K562 (cell line): ENCODE measurements at regions not wholly inside any gene's neighbourhood (a gene's known extent, or its start where the extent isn't known, plus 50 kb on each side); places are given as distances from the start of the nearest gene placed in this dataset.

ENCODE experiments used
- ATAC-seq: fragments of 200-7000 bp; cut with Tn5 transposase; 3 replicates; pipeline ENCODE4 v1.9.1; 2020; ENCODE audit warnings: moderate library complexity
- BruUV-seq: library from RNA; stranded (reverse); fragments of 400-500 nt; replicated peaks from 2 replicates; lab custom pipeline; 2021; lab: Mats Ljungman, UMichigan
- CTCF ChIA-PET: fragments of 300-600 bp; formaldehyde crosslinking; extraction: SDS; loops from one replicate; lab custom pipeline; 2021; ENCODE audit warnings: low intra/inter-chr PET ratio; lab: Yijun Ruan, JAX
- POLR2A ChIA-PET: fragments of 300-600, 350-650 bp; sonication (Branson Sonifier 250); formaldehyde crosslinking; extraction: SDS; loops from one replicate; lab custom pipeline; 2021; ENCODE audit warnings: antibody characterized with exemption, inconsistent platforms; lab: Yijun Ruan, JAX
- DNase-seq, 4 experiments: peaks; one replicate each; pipeline versions ENCODE4 v3.0.0 to v3.0.0-alpha.2; 2011 to 2018; ENCODE audit warnings: low spot score in 3 of 4, mixed read lengths in 3 of 4; ENCODE audit errors: extremely low read depth in 1 of 4
- FAIRE-seq: peaks from 2 replicates; lab custom pipeline; 2011; peaks lifted over from hg19 to GRCh38; lab: Jason Lieb, UNC
- H2AFZ ChIP-seq: 2 replicates; pipeline ENCODE4 v1.6.0; 2011; ENCODE audit warnings: low read depth, low read length, control low read depth, inconsistent platforms
- H3K27ac ChIP-seq: fragments of 200-600 bp; 3 replicates; pipeline ENCODE4 v1.8.0; 2011; ENCODE audit warnings: low read depth, mild to moderate bottlenecking, control low read depth, inconsistent platforms, low read length, moderate library complexity, mixed read lengths; ENCODE audit errors: extremely low read depth
- H3K27me3 ChIP-seq, 2 experiments: fragments of 300-600 bp in 1 of 2; 2 replicates in 1 of 2; 3 replicates in 1 of 2; pipeline versions ENCODE4 v1.6.0 to v1.8.0; 2011; ENCODE audit warnings: inconsistent platforms in 2 of 2, low read length in 2 of 2, mild to moderate bottlenecking in 1 of 2, mixed read lengths in 1 of 2, moderate library complexity in 1 of 2; ENCODE audit not compliant: control insufficient read depth in 2 of 2, insufficient read depth in 2 of 2
- H3K36me3 ChIP-seq: fragments of 300-600 bp; 3 replicates; pipeline ENCODE4 v1.8.0; 2011; ENCODE audit warnings: mild to moderate bottlenecking, low read length, inconsistent platforms; ENCODE audit not compliant: control insufficient read depth, insufficient read depth
- H3K4me1 ChIP-seq, 2 experiments: fragments of 200-600 bp in 1 of 2; replicated peaks in 1 of 2; 2 replicates in 1 of 2; 3 replicates in 1 of 2; pipeline versions ENCODE4 v1.5.1 to v1.8.0; 2011; ENCODE audit warnings: inconsistent platforms in 2 of 2, low read length in 2 of 2, mild to moderate bottlenecking in 1 of 2, mixed read lengths in 1 of 2, moderate library complexity in 1 of 2; ENCODE audit not compliant: control insufficient read depth in 2 of 2, insufficient read depth in 2 of 2
- H3K4me2 ChIP-seq: 2 replicates; pipeline ENCODE4 v1.6.1; 2011; ENCODE audit warnings: low read length, control low read depth, inconsistent platforms, mixed read lengths; ENCODE audit not compliant: insufficient read depth
- H3K4me3 ChIP-seq: fragments of 200-600 bp; sonication (generic), shearing (Covaris generic); 2 replicates; pipeline ENCODE4 v1.5.1; 2016; ENCODE audit warnings: control low read depth, inconsistent platforms
- H3K79me2 ChIP-seq: fragments of 200-600 bp; 3 replicates; pipeline ENCODE4 v1.8.0; 2011; ENCODE audit warnings: low read length, inconsistent platforms; ENCODE audit not compliant: control insufficient read depth, insufficient read depth
- H3K9ac ChIP-seq, 2 experiments: 2 replicates each; pipeline versions ENCODE4 v1.6.0 to v1.6.1; 2011; ENCODE audit warnings: low read depth in 2 of 2, low read length in 2 of 2, control low read depth in 1 of 2, inconsistent platforms in 1 of 2, mild to moderate bottlenecking in 1 of 2, mixed read lengths in 1 of 2; ENCODE audit not compliant: insufficient read depth in 1 of 2
- H3K9me1 ChIP-seq: one replicate; pipeline ENCODE4 v1.6.0; 2011; ENCODE audit warnings: inconsistent platforms, mild to moderate bottlenecking, low read length, moderate library complexity; ENCODE audit not compliant: control insufficient read depth, insufficient read depth
- H3K9me3 ChIP-seq: replicated peaks from 2 replicates; pipeline ENCODE4 v1.5.1; 2011; ENCODE audit warnings: low read depth, low read length, inconsistent platforms; ENCODE audit not compliant: control insufficient read depth, insufficient read depth
- H4K20me1 ChIP-seq: replicated peaks from 2 replicates; pipeline ENCODE4 v1.6.1; 2011; ENCODE audit warnings: low read length, inconsistent platforms, mixed read lengths; ENCODE audit not compliant: control insufficient read depth, insufficient read depth
- HDAC8 ChIP-seq: fragments of 450-650 bp; IDR thresholded peaks from 2 replicates; pipeline ENCODE4 v1.6.1; 2016; ENCODE audit warnings: mild to moderate bottlenecking, missing genetic modification characterization, moderate library complexity, missing compliant biosample characterization
- NRF1 ChIP-seq, 2 experiments: fragments of 450-650 bp; IDR thresholded peaks in 1 of 2; conservative IDR thresholded peaks in 1 of 2; 2 replicates each; pipeline ENCODE4 v1.6.1; 2014; ENCODE audit warnings: mild to moderate bottlenecking in 2 of 2
- PPARD ChIP-seq: fragments of 250-450 bp; sonication (Bioruptor Pico); IDR thresholded peaks from 2 replicates; pipeline ENCODE4 v1.8.0; 2022; ENCODE audit warnings: inconsistent platforms, mild to moderate bottlenecking, moderate library complexity
- ZC3H8 ChIP-seq: fragments of 450-650 bp; IDR thresholded peaks from 2 replicates; pipeline ENCODE4 v1.6.1; 2017
- ZNF263 ChIP-seq: sonication (generic); formaldehyde crosslinking; IDR thresholded peaks from 2 replicates; pipeline ENCODE4 v1.8.0; 2022; ENCODE audit warnings: mild to moderate bottlenecking, missing genetic modification reagents, borderline replicate concordance
- WGBS: fragments of 100-300 bp; shearing (Covaris generic); methylation state at CpG from one replicate; pipeline ENCODE4 v1.1.6; 2016; ENCODE audit warnings: low coverage, mixed read lengths; ENCODE audit not compliant: insufficient coverage; ENCODE audit errors: missing lambda C conversion rate; 5-methylcytosine and 5-hydroxymethylcytosine counted together
- in situ Hi-C: fragments of 300-500 bp; cut with MboI; formaldehyde crosslinking; loops from 4 replicates; pipeline ENCODE4 v1.15.0; 2018; ENCODE audit warnings: inconsistent platforms, mixed read lengths
- intact Hi-C: fragments of 100-400 bp; cut with micrococcal nuclease; formaldehyde crosslinking; loops from 2 replicates; pipeline ENCODE4 v1.14.2; 2022
- TF ChIP-seq, protein P1 (sequence below): sonication (generic); formaldehyde crosslinking; IDR thresholded peaks from 2 replicates; pipeline ENCODE4 v1.8.1; 2023; ENCODE audit warnings: mild to moderate bottlenecking, missing genetic modification reagents

DNA sequence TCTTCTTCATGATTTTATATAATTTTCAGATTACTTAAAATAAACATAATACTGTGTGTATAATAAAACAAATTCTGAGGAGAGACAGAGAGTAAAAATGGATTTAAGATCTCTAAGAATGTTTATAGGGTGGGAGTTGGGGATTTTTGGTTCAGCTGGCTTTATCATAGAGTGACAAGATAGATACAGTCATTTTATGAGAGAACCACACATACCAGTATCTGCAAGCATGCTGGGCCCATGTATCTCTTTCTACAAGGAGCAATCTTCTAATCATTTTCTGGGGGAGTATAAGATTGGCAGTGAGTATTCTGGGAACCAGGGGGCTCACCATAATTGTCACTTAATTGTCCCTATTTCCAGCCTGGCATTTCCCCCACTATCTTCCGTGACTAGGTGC is 64.3 kb upstream of the DUSP10 start:
- FAIRE-seq (no peak), DNase-seq (no peak), ATAC-seq (no peak)
- H3K9ac ChIP-seq: no peak overlapping the region
- no peak overlapping the region for H3K4me3 ChIP-seq
- BruUV-seq: no TSS peak
- H4K20me1 ChIP-seq: no peaks in the 10 kb centered on the region
- CTCF ChIA-PET: no interaction called here
- intact Hi-C loops: no loop called here
- in situ Hi-C loops: no loop called here
- no peaks in the 10 kb centered on the region for H3K27me3 ChIP-seq
- no peaks in the 10 kb centered on the region for H3K4me1 ChIP-seq
- WGBS: 14% methylated on average over 1 of the region's 1 CpG
- no peak overlapping the region for H2AFZ ChIP-seq
- H3K4me2 ChIP-seq: no peak overlapping the region
- H3K79me2 ChIP-seq: no peaks in the 10 kb centered on the region
- H3K9me3 ChIP-seq: 0 out of 2 replicates have a peak, but pooled peaks cover 3% of the 10 kb centered on the region
- TF ChIP-seq, protein P1, sequence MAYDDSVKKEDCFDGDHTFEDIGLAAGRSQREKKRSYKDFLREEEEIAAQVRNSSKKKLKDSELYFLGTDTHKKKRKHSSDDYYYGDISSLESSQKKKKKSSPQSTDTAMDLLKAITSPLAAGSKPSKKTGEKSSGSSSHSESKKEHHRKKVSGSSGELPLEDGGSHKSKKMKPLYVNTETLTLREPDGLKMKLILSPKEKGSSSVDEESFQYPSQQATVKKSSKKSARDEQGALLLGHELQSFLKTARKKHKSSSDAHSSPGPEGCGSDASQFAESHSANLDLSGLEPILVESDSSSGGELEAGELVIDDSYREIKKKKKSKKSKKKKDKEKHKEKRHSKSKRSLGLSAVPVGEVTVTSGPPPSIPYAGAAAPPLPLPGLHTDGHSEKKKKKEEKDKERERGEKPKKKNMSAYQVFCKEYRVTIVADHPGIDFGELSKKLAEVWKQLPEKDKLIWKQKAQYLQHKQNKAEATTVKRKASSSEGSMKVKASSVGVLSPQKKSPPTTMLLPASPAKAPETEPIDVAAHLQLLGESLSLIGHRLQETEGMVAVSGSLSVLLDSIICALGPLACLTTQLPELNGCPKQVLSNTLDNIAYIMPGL (CRISPR knock-in tag): no peak
- no peak for TF ChIP-seq ZC3H8
- TF ChIP-seq NRF1 (conservative IDR thresholded peaks at IDR 0.05 in 1 of 2, IDR thresholded peaks at IDR 0.05 in 1 of 2): no peak
- no peak for TF ChIP-seq PPARD (CRISPR knock-in tag)
- no peak for TF ChIP-seq ZNF263 (CRISPR knock-in tag)
- TF ChIP-seq HDAC8 (tag): no peak
- TF ChIP-seq, all 486 proteins: peak for 0
- Histone ChIP-seq H3K36me3 (no peaks in the 10 kb centered on the region), H3K9me1 (no peaks in the 10 kb centered on the region), H3K27ac (no peak overlapping the region)
- POLR2A ChIA-PET: no interaction called here
